IMR-90 (cell line): ENCODE measurements at regions not wholly inside any gene's neighbourhood (a gene's known extent, or its start where the extent isn't known, plus 50 kb on each side); places are given as distances from the start of the nearest gene placed in this dataset.

Source experiments
- ATAC-seq: fragments of 200-7000 bp; cut with Tn5 transposase; 2 replicates; pipeline ENCODE4 v1.9.1; 2020; ENCODE audit warnings: low read depth, mild to moderate bottlenecking, moderate library complexity
- BruUV-seq: library from RNA; stranded (reverse); fragments of 400-500 nt; replicated peaks from 2 replicates; lab custom pipeline; 2021; lab: Mats Ljungman, UMichigan
- CTCF ChIA-PET: fragments of 300-600 bp; formaldehyde crosslinking; extraction: SDS; loops from one replicate; lab custom pipeline; 2021; ENCODE audit warnings: antibody characterized with exemption; lab: Yijun Ruan, JAX
- POLR2A ChIA-PET: fragments of 300-600 bp; sonication (Branson Sonifier 250); formaldehyde crosslinking; loops from one replicate; lab custom pipeline; 2022; ENCODE audit warnings: antibody characterized with exemption; ENCODE audit not compliant: unreplicated experiment; lab: Charles Lee
- DNase-seq: peaks from one replicate; pipeline ENCODE4 v3.0.0; 2013
- H2AFZ ChIP-seq: replicated peaks from 2 replicates; pipeline ENCODE3; 2013; ENCODE audit warnings: low read length, mild to moderate bottlenecking; ENCODE audit not compliant: poor library complexity
- H2AK5ac ChIP-seq: 2 replicates; pipeline ENCODE4 v1.6.1; 2013; ENCODE audit warnings: low read depth, low read length, inconsistent platforms
- H2AK9ac ChIP-seq: replicated peaks from 2 replicates; pipeline ENCODE3; 2013; ENCODE audit warnings: mild to moderate bottlenecking, low read depth, low read length, moderate library complexity; ENCODE audit not compliant: poor library complexity
- H2BK120ac ChIP-seq: 2 replicates; pipeline ENCODE4 v1.6.1; 2013; ENCODE audit warnings: low read depth, low read length, inconsistent platforms
- H2BK15ac ChIP-seq: 3 replicates; pipeline ENCODE4 v1.6.1; 2013; ENCODE audit warnings: low read depth, low read length, inconsistent platforms
- H2BK20ac ChIP-seq: 2 replicates; pipeline ENCODE4 v1.6.1; 2013; ENCODE audit warnings: low read depth, mild to moderate bottlenecking, inconsistent platforms, low read length, moderate library complexity
- H2BK5ac ChIP-seq: 2 replicates; pipeline ENCODE4 v1.6.1; 2013; ENCODE audit warnings: mild to moderate bottlenecking, low read depth, low read length, inconsistent platforms; ENCODE audit not compliant: poor library complexity, severe bottlenecking
- H3K14ac ChIP-seq: replicated peaks from 2 replicates; pipeline ENCODE4 v1.6.1; 2013; ENCODE audit warnings: low read depth, low read length, inconsistent platforms
- H3K18ac ChIP-seq: 2 replicates; pipeline ENCODE4 v1.6.1; 2013; ENCODE audit warnings: low read depth, low read length, control low read depth
- H3K23ac ChIP-seq: 2 replicates; pipeline ENCODE4 v1.6.1; 2013; ENCODE audit warnings: low read depth, low read length, inconsistent platforms
- H3K27ac ChIP-seq: 2 replicates; pipeline ENCODE4 v1.5.1; 2013; ENCODE audit warnings: mild to moderate bottlenecking, control low read depth, low read length; ENCODE audit not compliant: insufficient read depth
- H3K27me3 ChIP-seq: 2 replicates; pipeline ENCODE4 v1.6.1; 2013; ENCODE audit warnings: low read length; ENCODE audit not compliant: control insufficient read depth, insufficient read depth
- H3K36me3 ChIP-seq: 2 replicates; pipeline ENCODE4 v1.6.1; 2013; ENCODE audit warnings: low read length, mixed read lengths; ENCODE audit not compliant: control insufficient read depth, insufficient read depth
- H3K4ac ChIP-seq: 2 replicates; pipeline ENCODE4 v1.6.1; 2013; ENCODE audit warnings: low read depth, low read length, inconsistent platforms
- H3K4me1 ChIP-seq: 2 replicates; pipeline ENCODE4 v1.6.1; 2013; ENCODE audit warnings: low read length, mixed read lengths; ENCODE audit not compliant: control insufficient read depth, insufficient read depth
- H3K4me2 ChIP-seq: 2 replicates; pipeline ENCODE4 v1.6.1; 2013; ENCODE audit warnings: low read depth, mild to moderate bottlenecking, control low read depth, low read length, moderate library complexity
- H3K4me3 ChIP-seq: 2 replicates; pipeline ENCODE4 v1.5.1; 2013; ENCODE audit warnings: low read depth, mild to moderate bottlenecking, control low read depth, low read length, moderate library complexity; ENCODE audit not compliant: insufficient read depth
- H3K56ac ChIP-seq: 2 replicates; pipeline ENCODE4 v1.6.1; 2013; ENCODE audit warnings: low read length, inconsistent platforms; ENCODE audit not compliant: insufficient read depth; ENCODE audit errors: extremely low read depth
- H3K79me1 ChIP-seq, 2 experiments: 2 replicates each; pipeline ENCODE4 v1.6.1; 2013; ENCODE audit warnings: low read length in 2 of 2, inconsistent platforms in 1 of 2, low read depth in 1 of 2
- H3K9ac ChIP-seq: 2 replicates; pipeline ENCODE4 v1.6.1; 2013; ENCODE audit warnings: low read depth, low read length, control low read depth
- H3K9me1 ChIP-seq: 2 replicates; pipeline ENCODE4 v1.6.1; 2013; ENCODE audit warnings: low read length, inconsistent platforms; ENCODE audit not compliant: insufficient read depth
- H3K9me3 ChIP-seq: 2 replicates; pipeline ENCODE4 v1.6.1; 2013; ENCODE audit warnings: low read length; ENCODE audit not compliant: control insufficient read depth, insufficient read depth
- H4K20me1 ChIP-seq: 2 replicates; pipeline ENCODE4 v1.6.1; 2013; ENCODE audit warnings: low read length, inconsistent platforms; ENCODE audit not compliant: insufficient read depth
- H4K5ac ChIP-seq: 2 replicates; pipeline ENCODE4 v1.6.1; 2013; ENCODE audit warnings: mild to moderate bottlenecking, low read depth, low read length, control low read depth
- H4K8ac ChIP-seq, 2 experiments: 2 replicates each; pipeline ENCODE4 v1.6.1; 2013; ENCODE audit warnings: low read depth in 2 of 2, low read length in 2 of 2, control low read depth in 1 of 2, inconsistent platforms in 1 of 2
- H4K91ac ChIP-seq: 2 replicates; pipeline ENCODE4 v1.6.1; 2013; ENCODE audit warnings: low read depth, low read length, inconsistent platforms; ENCODE audit not compliant: insufficient read depth
- BHLHE40 ChIP-seq: fragments of 150-350 bp; IDR thresholded peaks from 2 replicates; pipeline ENCODE4 v1.6.1; 2016; ENCODE audit warnings: mild to moderate bottlenecking, low read depth, low read length
- CEBPB ChIP-seq: IDR thresholded peaks from 2 replicates; pipeline ENCODE4 v1.6.1; 2012; ENCODE audit warnings: low read depth, low read length, improper control_type of control experiment
- CHD1 ChIP-seq: IDR thresholded peaks from 2 replicates; pipeline ENCODE4 v1.6.1; 2012; ENCODE audit warnings: low read depth, low read length, improper control_type of control experiment
- CTCF ChIP-seq: conservative IDR thresholded peaks from 2 replicates; pipeline ENCODE4 v1.5.1; 2012; ENCODE audit warnings: mild to moderate bottlenecking, low read depth, low read length, improper control_type of control experiment
- ELK1 ChIP-seq: fragments of 150-350 bp; IDR thresholded peaks from 2 replicates; pipeline ENCODE4 v1.6.1; 2016; ENCODE audit warnings: low read depth, mild to moderate bottlenecking, low read length, moderate library complexity, borderline replicate concordance
- FOS ChIP-seq: fragments of 150-350 bp; IDR thresholded peaks from 2 replicates; pipeline ENCODE4 v1.6.1; 2016; ENCODE audit warnings: low read depth, low read length
- MAFK ChIP-seq: IDR thresholded peaks from 2 replicates; pipeline ENCODE4 v1.6.1; 2012; ENCODE audit warnings: low read depth, low read length, improper control_type of control experiment
- MAZ ChIP-seq: IDR thresholded peaks from 2 replicates; pipeline ENCODE4 v1.6.1; 2012; ENCODE audit warnings: low read depth, mild to moderate bottlenecking, low read length, improper control_type of control experiment, moderate library complexity, borderline replicate concordance
- MXI1 ChIP-seq: IDR thresholded peaks from 2 replicates; pipeline ENCODE4 v1.6.1; 2012; ENCODE audit warnings: low read depth, mild to moderate bottlenecking, low read length, moderate library complexity, borderline replicate concordance
- NFE2L2 ChIP-seq: fragments of 150-350 bp; IDR thresholded peaks from 2 replicates; pipeline ENCODE4 v1.6.1; 2016; ENCODE audit warnings: low read depth, mild to moderate bottlenecking, low read length
- POLR2A ChIP-seq: IDR thresholded peaks from 2 replicates; pipeline ENCODE4 v1.6.1; 2012; ENCODE audit warnings: mild to moderate bottlenecking, low read depth, low read length
- RAD21 ChIP-seq: IDR thresholded peaks from 2 replicates; pipeline ENCODE4 v1.6.1; 2012; ENCODE audit warnings: low read length, improper control_type of control experiment
- RCOR1 ChIP-seq: IDR thresholded peaks from 2 replicates; pipeline ENCODE4 v1.6.1; 2012; ENCODE audit warnings: mild to moderate bottlenecking, low read length, improper control_type of control experiment; ENCODE audit not compliant: insufficient replicate concordance
- RFX5 ChIP-seq: IDR thresholded peaks from 2 replicates; pipeline ENCODE4 v1.8.0; 2012; ENCODE audit warnings: low read depth, mild to moderate bottlenecking, low read length, moderate library complexity
- SMC3 ChIP-seq: fragments of 150-350 bp; IDR thresholded peaks from 2 replicates; pipeline ENCODE4 v1.6.1; 2016; ENCODE audit warnings: low read depth, mild to moderate bottlenecking, antibody characterized with exemption, low read length, moderate library complexity
- USF2 ChIP-seq: fragments of 150-350 bp; IDR thresholded peaks from 2 replicates; pipeline ENCODE4 v1.6.1; 2017; ENCODE audit warnings: mild to moderate bottlenecking, antibody characterized with exemption, low read length, low read depth
- WGBS, 2 experiments: methylation state at CpG; one replicate each; pipeline versions ENCODE4 v1.1.5 to v1.1.7; 2013; ENCODE audit warnings: missing lambda C conversion rate in 2 of 2; ENCODE audit not compliant: insufficient read length in 1 of 2; ENCODE audit errors: extremely low coverage in 2 of 2; 5-methylcytosine and 5-hydroxymethylcytosine counted together
- dilution Hi-C: fragments of 300-500 bp; cut with HindIII; formaldehyde crosslinking; loops from one replicate; pipeline ENCODE4 v1.14.3; 2018; ENCODE audit warnings: low sequenced_read_pairs; ENCODE audit not compliant: unreplicated experiment
- in situ Hi-C: fragments of 300-500 bp; cut with MboI; formaldehyde crosslinking; loops from 3 replicates; pipeline ENCODE4 v1.14.3; 2019; ENCODE audit warnings: low sequenced_read_pairs, inconsistent platforms, mixed read lengths
- intact Hi-C: fragments of 100-400 bp; cut with micrococcal nuclease; formaldehyde crosslinking; loops from 2 replicates; pipeline ENCODE4 v1.10.0; 2022

- no peak overlapping the region; the same call in 1 of the 2 replicates for H2BK120ac ChIP-seq
- intact Hi-C loops (no loop called here), dilution Hi-C loops (no loop called here), in situ Hi-C loops (no loop called here)
- no peak overlapping the region for H2BK5ac ChIP-seq
- no peak overlapping the region for H3K23ac ChIP-seq
- POLR2A ChIA-PET, result no interaction called here
- H3K4me1 ChIP-seq, result peaks cover 30% of the 10 kb centered on the region
- WGBS, 2 experiments, result no CpG with 5 or more reads among the region's 2 CpGs
- TF ChIP-seq MAZ (no peak), CTCF (no peak), RAD21 (no peak), NFE2L2 (no peak), RCOR1 (no peak), SMC3 (no peak), RFX5 (no peak), MXI1 (no peak), CEBPB (no peak), CHD1 (no peak), MAFK (no peak), ELK1 (no peak), FOS (no peak), USF2 (no peak), POLR2A (no peak), BHLHE40 (no peak)
- no peak overlapping the region for H4K8ac ChIP-seq
- H3K36me3 ChIP-seq, result no peaks in the 10 kb centered on the region
- H3K27me3 ChIP-seq, result no peaks in the 10 kb centered on the region
- BruUV-seq, result no TSS peak
- H2AK5ac ChIP-seq, result no peak overlapping the region
- ATAC-seq (no peak), DNase-seq (no peak)
- H3K4me3 ChIP-seq, result no peak overlapping the region
- H3K79me1 ChIP-seq, result peaks cover 9 to 28% of the 10 kb centered on the region in 2 experiments
- CTCF ChIA-PET, result no interaction called here
- H3K56ac ChIP-seq, result no peak overlapping the region
- H3K9ac ChIP-seq, result no peak overlapping the region
- no peak overlapping the region for H2BK15ac ChIP-seq
- no peak overlapping the region for H3K18ac ChIP-seq
- peak overlapping the region; percentile 48; the same call in 1 of the 2 replicates for H3K4ac ChIP-seq
- no peak overlapping the region for H3K4me2 ChIP-seq
- H2BK20ac ChIP-seq, result no peak overlapping the region
- H2AFZ ChIP-seq, result no peak overlapping the region
- H4K5ac ChIP-seq, result no peak overlapping the region
- no peaks in the 10 kb centered on the region for H3K9me3 ChIP-seq
- no peaks in the 10 kb centered on the region for H4K20me1 ChIP-seq
- H3K14ac ChIP-seq, result no peak overlapping the region
- no peak overlapping the region for H4K91ac ChIP-seq
- peaks cover 16% of the 10 kb centered on the region for H3K9me1 ChIP-seq
- no peak overlapping the region for H2AK9ac ChIP-seq
- H3K27ac ChIP-seq, result no peak overlapping the region
Measured at GRCh38 chr2:46844034-46844433, 71.6 kb downstream of the MCFD2 start.
